H9 (cell line): ENCODE measurements at regions not wholly inside any gene's neighbourhood (a gene's known extent, or its start where the extent isn't known, plus 50 kb on each side); places are given as distances from the start of the nearest gene placed in this dataset.

Source experiments
- DNase-seq: peaks from one replicate; pipeline ENCODE4 v3.0.0-alpha.2; 2017
- H2AFZ ChIP-seq: one replicate; pipeline ENCODE4 v1.6.1; 2013; ENCODE audit warnings: mild to moderate bottlenecking, low read length, control low read depth, moderate library complexity
- H2AK5ac ChIP-seq: 2 replicates; pipeline ENCODE4 v1.6.1; 2013; ENCODE audit warnings: low read length, control low read depth, mixed read lengths; ENCODE audit not compliant: insufficient read length
- H2BK120ac ChIP-seq: one replicate; pipeline ENCODE4 v1.6.1; 2013; ENCODE audit warnings: low read depth, mild to moderate bottlenecking, low read length, control low read depth, inconsistent platforms; ENCODE audit not compliant: poor library complexity, severe bottlenecking
- H2BK12ac ChIP-seq: 2 replicates; pipeline ENCODE4 v1.6.1; 2013; ENCODE audit warnings: low read length, control low read depth, mixed read lengths, low read depth; ENCODE audit not compliant: insufficient read length
- H2BK15ac ChIP-seq: 2 replicates; pipeline ENCODE4 v1.6.1; 2013; ENCODE audit warnings: low read depth, low read length, control low read depth
- H2BK20ac ChIP-seq: one replicate; pipeline ENCODE4 v1.6.1; 2013; ENCODE audit warnings: low read depth, mild to moderate bottlenecking, low read length, control low read depth, inconsistent platforms; ENCODE audit not compliant: poor library complexity, severe bottlenecking
- H2BK5ac ChIP-seq: 2 replicates; pipeline ENCODE4 v1.6.1; 2013; ENCODE audit warnings: low read length, control low read depth, mixed read lengths; ENCODE audit not compliant: insufficient read length
- H3K14ac ChIP-seq: 2 replicates; pipeline ENCODE4 v1.6.1; 2013; ENCODE audit warnings: low read length, control low read depth; ENCODE audit not compliant: insufficient read depth
- H3K18ac ChIP-seq: 2 replicates; pipeline ENCODE4 v1.6.1; 2013; ENCODE audit warnings: low read depth, mild to moderate bottlenecking, mixed read lengths, low read length, control low read depth; ENCODE audit not compliant: insufficient read length
- H3K23ac ChIP-seq: 2 replicates; pipeline ENCODE4 v1.6.1; 2013; ENCODE audit warnings: low read length, control low read depth, mixed read lengths, low read depth; ENCODE audit not compliant: insufficient read length
- H3K23me2 ChIP-seq: 2 replicates; pipeline ENCODE4 v1.6.1; 2013; ENCODE audit warnings: low read depth, mild to moderate bottlenecking, mixed read lengths, low read length, control low read depth; ENCODE audit not compliant: insufficient read length, poor library complexity, severe bottlenecking
- H3K27ac ChIP-seq: 2 replicates; pipeline ENCODE4 v1.5.1; 2013; ENCODE audit warnings: low read length, control low read depth, mixed read lengths, low read depth; ENCODE audit not compliant: insufficient read length
- H3K27me3 ChIP-seq: 2 replicates; pipeline ENCODE4 v1.6.1; 2013; ENCODE audit warnings: low read length, control low read depth, inconsistent platforms; ENCODE audit not compliant: insufficient read depth
- H3K4ac ChIP-seq: 2 replicates; pipeline ENCODE4 v1.6.1; 2013; ENCODE audit warnings: low read depth, mild to moderate bottlenecking, control low read depth, inconsistent platforms, low read length, moderate library complexity
- H3K4me1 ChIP-seq: 2 replicates; pipeline ENCODE4 v1.6.1; 2013; ENCODE audit warnings: low read length, control low read depth, inconsistent platforms; ENCODE audit not compliant: insufficient read depth
- H3K4me2 ChIP-seq: 2 replicates; pipeline ENCODE4 v1.6.1; 2013; ENCODE audit warnings: low read length, control low read depth, mixed read lengths; ENCODE audit not compliant: insufficient read length, insufficient read depth
- H3K56ac ChIP-seq: 2 replicates; pipeline ENCODE4 v1.6.1; 2013; ENCODE audit warnings: low read depth, mild to moderate bottlenecking, mixed read lengths, low read length, control low read depth; ENCODE audit not compliant: insufficient read length
- H3K79me1 ChIP-seq: 2 replicates; pipeline ENCODE4 v1.6.1; 2013; ENCODE audit warnings: low read depth, mild to moderate bottlenecking, moderate library complexity, low read length, control low read depth, inconsistent platforms; ENCODE audit not compliant: insufficient read depth, poor library complexity, severe bottlenecking
- H3K79me2 ChIP-seq: 2 replicates; pipeline ENCODE4 v1.6.1; 2013; ENCODE audit warnings: low read length, control low read depth, inconsistent platforms; ENCODE audit not compliant: insufficient read depth
- H3K9ac ChIP-seq: 2 replicates; pipeline ENCODE4 v1.6.1; 2013; ENCODE audit warnings: low read length, control low read depth, mixed read lengths; ENCODE audit not compliant: insufficient read length; ENCODE audit errors: extremely low read depth
- H3K9me3 ChIP-seq: one replicate; pipeline ENCODE4 v1.6.1; 2013; ENCODE audit warnings: low read depth, low read length, inconsistent platforms; ENCODE audit not compliant: control insufficient read depth
- H3T11ph ChIP-seq: one replicate; pipeline ENCODE4 v1.6.1; 2013; ENCODE audit warnings: mild to moderate bottlenecking, low read length, control low read depth, inconsistent platforms
- H4K20me1 ChIP-seq: one replicate; pipeline ENCODE4 v1.6.1; 2013; ENCODE audit not compliant: control insufficient read depth, insufficient read length, insufficient read depth
- H4K5ac ChIP-seq: 2 replicates; pipeline ENCODE4 v1.6.1; 2013; ENCODE audit warnings: low read depth, mild to moderate bottlenecking, mixed read lengths, low read length, control low read depth; ENCODE audit not compliant: insufficient read length
- H4K8ac ChIP-seq: replicated peaks from 2 replicates; pipeline ENCODE4 v1.6.1; 2013; ENCODE audit warnings: low read length, control low read depth, mixed read lengths, low read depth; ENCODE audit not compliant: insufficient read length
- H4K91ac ChIP-seq: 2 replicates; pipeline ENCODE4 v1.6.1; 2013; ENCODE audit warnings: low read depth, mild to moderate bottlenecking, moderate library complexity, mixed read lengths, low read length, control low read depth; ENCODE audit not compliant: insufficient read length
- H3K27ac Mint-ChIP-seq, 3 experiments: 2 replicates in 2 of 3; 3 replicates in 1 of 3; pipeline ENCODE4 v1.8.0; 2020 to 2021; ENCODE audit warnings: mixed read lengths in 3 of 3, mild to moderate bottlenecking in 1 of 3, moderate library complexity in 1 of 3
- H3K27me3 Mint-ChIP-seq: 2 replicates; pipeline ENCODE4 v1.8.0; 2021; ENCODE audit warnings: low read depth, mild to moderate bottlenecking, moderate library complexity, mixed read lengths
- H3K36me3 Mint-ChIP-seq, 3 experiments: 2 replicates in 2 of 3; 3 replicates in 1 of 3; pipeline ENCODE4 v1.8.0; 2020 to 2021; ENCODE audit warnings: low read depth in 3 of 3, mixed read lengths in 3 of 3; ENCODE audit not compliant: insufficient read depth in 1 of 3
- H3K4me1 Mint-ChIP-seq, 2 experiments: 2 replicates each; pipeline ENCODE4 v1.8.0; 2020; ENCODE audit warnings: mixed read lengths in 2 of 2
- H3K4me3 Mint-ChIP-seq, 2 experiments: 2 replicates in 1 of 2; 3 replicates in 1 of 2; pipeline ENCODE4 v1.8.0; 2020 to 2021; ENCODE audit warnings: mild to moderate bottlenecking in 2 of 2, mixed read lengths in 2 of 2, moderate library complexity in 1 of 2
- H3K9me3 Mint-ChIP-seq, 2 experiments: 2 replicates in 1 of 2; 3 replicates in 1 of 2; pipeline ENCODE4 v1.8.0; 2020; ENCODE audit warnings: mild to moderate bottlenecking in 2 of 2, mixed read lengths in 2 of 2, moderate library complexity in 1 of 2
- WGBS: extraction: QIAGEN DNeasy Blood & Tissue Kit; methylation state at CpG from one replicate; pipeline ENCODE4 v1.1.7; 2013; ENCODE audit warnings: missing lambda C conversion rate, low lambda C conversion rate, mixed read lengths; ENCODE audit not compliant: insufficient read length; ENCODE audit errors: extremely low coverage; 5-methylcytosine and 5-hydroxymethylcytosine counted together
- TF ChIP-seq, protein P1 (sequence below): fragments of 200-600 bp; sonication (generic); conservative IDR thresholded peaks from 3 replicates; pipeline ENCODE4 v1.8.0; 2021; ENCODE audit warnings: antibody characterized with exemption, mild to moderate bottlenecking

DNA sequence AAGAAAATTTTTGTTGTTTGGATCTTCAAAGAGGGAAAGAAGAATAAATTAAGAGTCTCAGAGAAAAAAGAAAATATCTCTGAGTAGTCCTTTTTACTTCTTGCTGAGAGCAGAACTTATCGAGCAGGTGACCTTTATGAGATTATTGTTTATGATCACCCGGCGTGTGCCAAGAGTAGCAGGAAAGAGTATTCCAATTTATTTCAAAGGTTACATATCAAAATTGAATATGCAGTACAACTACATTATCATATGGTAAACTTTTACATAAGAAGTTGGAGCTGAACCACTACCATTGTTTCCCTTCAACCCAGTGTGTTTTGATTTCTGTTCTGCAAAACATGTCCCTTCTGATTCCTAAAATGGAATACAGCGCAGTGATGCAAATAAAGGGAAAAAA, 204.3 kb upstream of the SNX7 start:
- no peaks in the 10 kb centered on the region for H3K9me3 ChIP-seq
- DNase-seq: no peak
- TF ChIP-seq, protein P1, sequence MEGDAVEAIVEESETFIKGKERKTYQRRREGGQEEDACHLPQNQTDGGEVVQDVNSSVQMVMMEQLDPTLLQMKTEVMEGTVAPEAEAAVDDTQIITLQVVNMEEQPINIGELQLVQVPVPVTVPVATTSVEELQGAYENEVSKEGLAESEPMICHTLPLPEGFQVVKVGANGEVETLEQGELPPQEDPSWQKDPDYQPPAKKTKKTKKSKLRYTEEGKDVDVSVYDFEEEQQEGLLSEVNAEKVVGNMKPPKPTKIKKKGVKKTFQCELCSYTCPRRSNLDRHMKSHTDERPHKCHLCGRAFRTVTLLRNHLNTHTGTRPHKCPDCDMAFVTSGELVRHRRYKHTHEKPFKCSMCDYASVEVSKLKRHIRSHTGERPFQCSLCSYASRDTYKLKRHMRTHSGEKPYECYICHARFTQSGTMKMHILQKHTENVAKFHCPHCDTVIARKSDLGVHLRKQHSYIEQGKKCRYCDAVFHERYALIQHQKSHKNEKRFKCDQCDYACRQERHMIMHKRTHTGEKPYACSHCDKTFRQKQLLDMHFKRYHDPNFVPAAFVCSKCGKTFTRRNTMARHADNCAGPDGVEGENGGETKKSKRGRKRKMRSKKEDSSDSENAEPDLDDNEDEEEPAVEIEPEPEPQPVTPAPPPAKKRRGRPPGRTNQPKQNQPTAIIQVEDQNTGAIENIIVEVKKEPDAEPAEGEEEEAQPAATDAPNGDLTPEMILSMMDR: no peak
- no peak overlapping the region for H4K91ac ChIP-seq
- Mint-ChIP-seq H3K9me3 (no peaks in the 10 kb centered on the region), H3K27me3 (peaks cover 6% of the 10 kb centered on the region; the same call in 1 of the 2 replicates), H3K27ac (no peak overlapping the region), H3K4me3 (no peak overlapping the region), H3K36me3 (no peaks in the 10 kb centered on the region; a peak in 1 of 7 replicates), H3K4me1 (peaks cover 16 to 23% of the 10 kb centered on the region in 2 experiments)
- no peaks in the 10 kb centered on the region for H3K79me2 ChIP-seq
- H3K23me2 ChIP-seq: no peaks in the 10 kb centered on the region
- no peak overlapping the region for H3K14ac ChIP-seq
- no peak overlapping the region for H3K23ac ChIP-seq
- H3K9ac ChIP-seq: no peak overlapping the region
- H2BK120ac ChIP-seq: no peak overlapping the region
- no peak overlapping the region for H2BK5ac ChIP-seq
- H3K4me2 ChIP-seq: no peak overlapping the region
- H2BK12ac ChIP-seq: no peak overlapping the region
- no peaks in the 10 kb centered on the region for H3K27me3 ChIP-seq
- H3K4me1 ChIP-seq: peaks cover 2% of the 10 kb centered on the region
- WGBS: no CpG with 5 or more reads among the region's 4 CpGs
- no peaks in the 10 kb centered on the region for H3K79me1 ChIP-seq
- no peak overlapping the region for H2BK20ac ChIP-seq
- H3K27ac ChIP-seq: no peak overlapping the region
- H2AFZ ChIP-seq: no peak overlapping the region
- H3K18ac ChIP-seq: no peak overlapping the region
- H4K5ac ChIP-seq: no peak overlapping the region
- no peak overlapping the region for H2AK5ac ChIP-seq
- H4K20me1 ChIP-seq: no peaks in the 10 kb centered on the region
- no peak overlapping the region for H4K8ac ChIP-seq
- H2BK15ac ChIP-seq: no peak overlapping the region
- no peak overlapping the region for H3K4ac ChIP-seq
- no peak overlapping the region for H3K56ac ChIP-seq
- no peak overlapping the region for H3T11ph ChIP-seq
